ENCODE measurements at regions not wholly inside any gene's neighbourhood (a gene's known extent, or its start where the extent isn't known, plus 50 kb on each side); places are given as distances from the start of the nearest gene placed in this dataset.

DNA sequence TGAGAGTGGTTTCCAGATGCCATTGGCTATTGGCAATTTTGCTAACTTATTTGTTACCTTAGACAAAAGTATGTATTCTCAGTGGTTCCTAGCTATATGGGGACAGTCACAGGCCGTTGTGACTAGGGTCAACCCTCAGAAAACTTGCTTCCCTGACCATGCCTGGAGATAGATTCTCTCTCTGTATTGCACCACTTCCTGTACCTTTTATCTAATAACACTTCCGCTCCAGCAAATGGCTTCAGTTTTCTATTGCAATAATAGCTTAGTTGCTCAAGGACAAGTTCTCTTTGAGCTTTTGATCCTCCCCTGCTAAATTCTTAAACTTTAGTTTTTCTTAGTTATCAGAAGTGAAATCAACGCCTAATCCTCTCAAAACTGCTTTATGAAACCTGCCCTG, 338.0 kb downstream of the RMST start:
- no peak overlapping the region for H3K4me3 ChIP-seq
- H3K4me1 ChIP-seq (ENCODE audit: control insufficient read depth in 1 of 2, low read depth in 2 of 2), result no peaks in the 10 kb centered on the region
- ATAC-seq (ENCODE audit: insufficient number of reproducible peaks, low FRiP score, low read depth) (no peak), DNase-seq (ENCODE audit: low spot score) (no peak)
- H3K9me3 ChIP-seq, result no peaks in the 10 kb centered on the region
- no peaks in the 10 kb centered on the region for H3K27me3 ChIP-seq (replicated peaks; ENCODE audit: insufficient read depth)
- H3K36me3 ChIP-seq, result no peaks in the 10 kb centered on the region
- H3K27ac ChIP-seq, result no peak overlapping the region
- TF ChIP-seq, protein P1, sequence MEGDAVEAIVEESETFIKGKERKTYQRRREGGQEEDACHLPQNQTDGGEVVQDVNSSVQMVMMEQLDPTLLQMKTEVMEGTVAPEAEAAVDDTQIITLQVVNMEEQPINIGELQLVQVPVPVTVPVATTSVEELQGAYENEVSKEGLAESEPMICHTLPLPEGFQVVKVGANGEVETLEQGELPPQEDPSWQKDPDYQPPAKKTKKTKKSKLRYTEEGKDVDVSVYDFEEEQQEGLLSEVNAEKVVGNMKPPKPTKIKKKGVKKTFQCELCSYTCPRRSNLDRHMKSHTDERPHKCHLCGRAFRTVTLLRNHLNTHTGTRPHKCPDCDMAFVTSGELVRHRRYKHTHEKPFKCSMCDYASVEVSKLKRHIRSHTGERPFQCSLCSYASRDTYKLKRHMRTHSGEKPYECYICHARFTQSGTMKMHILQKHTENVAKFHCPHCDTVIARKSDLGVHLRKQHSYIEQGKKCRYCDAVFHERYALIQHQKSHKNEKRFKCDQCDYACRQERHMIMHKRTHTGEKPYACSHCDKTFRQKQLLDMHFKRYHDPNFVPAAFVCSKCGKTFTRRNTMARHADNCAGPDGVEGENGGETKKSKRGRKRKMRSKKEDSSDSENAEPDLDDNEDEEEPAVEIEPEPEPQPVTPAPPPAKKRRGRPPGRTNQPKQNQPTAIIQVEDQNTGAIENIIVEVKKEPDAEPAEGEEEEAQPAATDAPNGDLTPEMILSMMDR (IDR thresholded peaks at IDR 0.05), result no peak

DNA sequence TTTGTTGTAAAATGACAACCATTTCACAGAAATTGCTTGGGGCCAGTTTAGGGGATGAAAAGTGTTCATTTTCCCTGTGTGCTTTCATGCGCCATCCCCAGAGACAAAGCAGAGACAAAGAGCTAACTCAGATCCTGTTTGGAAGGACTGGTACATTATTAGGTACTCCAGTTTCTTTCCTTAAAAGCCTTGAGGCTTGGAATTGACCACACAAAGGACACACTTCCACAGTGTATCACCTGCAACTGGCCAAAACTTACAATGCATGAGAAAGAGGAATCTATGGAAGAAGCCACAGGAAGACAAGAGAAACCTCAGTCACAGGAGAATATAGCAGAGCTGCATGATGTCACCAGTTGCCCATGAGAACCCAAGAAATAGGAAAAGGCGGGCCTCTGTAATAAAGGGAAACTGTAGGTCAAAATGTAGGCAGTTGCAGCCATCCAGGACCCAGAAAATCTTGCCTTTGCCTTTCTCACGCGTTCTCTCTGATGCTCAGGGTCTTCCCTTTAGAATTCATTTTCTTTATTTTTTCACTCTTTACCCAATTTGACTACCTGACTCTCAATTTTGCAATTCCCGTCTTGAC, 339.0 kb downstream of the RMST start:
- DNase-seq (ENCODE audit: low spot score) (no peak), ATAC-seq (ENCODE audit: insufficient number of reproducible peaks, low FRiP score, low read depth) (no peak)
- TF ChIP-seq, protein P1 (IDR thresholded peaks at IDR 0.05), result no peak

DNA sequence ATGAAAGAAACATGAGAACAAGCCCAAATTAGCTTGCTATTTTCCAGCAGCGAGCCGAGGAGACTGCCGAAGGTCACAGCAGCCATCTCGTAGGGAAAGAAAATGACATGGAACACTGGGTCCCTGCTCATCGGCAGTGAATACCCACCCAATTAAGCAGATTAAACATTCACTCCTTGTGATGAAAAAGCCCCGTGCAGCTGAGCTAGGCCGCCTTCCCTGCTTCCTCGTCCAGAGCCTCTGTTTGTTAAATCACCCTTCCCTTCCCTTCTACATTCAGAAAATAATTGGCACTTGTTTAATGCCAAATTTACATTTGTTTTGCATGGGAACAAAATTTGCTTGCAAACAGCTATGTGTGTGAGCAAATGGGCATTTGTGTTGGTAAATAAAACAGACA, 342.5 kb downstream of the RMST start:
- no peaks in the 10 kb centered on the region for H3K36me3 ChIP-seq
- H3K27ac ChIP-seq, result no peak overlapping the region
- ATAC-seq (ENCODE audit: insufficient number of reproducible peaks, low FRiP score, low read depth), result no peak
- TF ChIP-seq, protein P1 (IDR thresholded peaks at IDR 0.05), result no peak
- H3K27me3 ChIP-seq (replicated peaks; ENCODE audit: insufficient read depth), result no peaks in the 10 kb centered on the region
- no peak overlapping the region for H3K4me3 ChIP-seq
- DNase-seq (ENCODE audit: low spot score), result no peak
- no peaks in the 10 kb centered on the region for H3K9me3 ChIP-seq
- no peaks in the 10 kb centered on the region for H3K4me1 ChIP-seq (ENCODE audit: control insufficient read depth in 1 of 2, low read depth in 2 of 2)

More for the DNA sequence above, 339.0 kb downstream of the RMST start:
- no peak overlapping the region for H3K4me3 ChIP-seq
- no peaks in the 10 kb centered on the region for H3K36me3 ChIP-seq
- H3K4me1 ChIP-seq (ENCODE audit: control insufficient read depth in 1 of 2, low read depth in 2 of 2), result no peaks in the 10 kb centered on the region
- no peak overlapping the region for H3K27ac ChIP-seq
- H3K27me3 ChIP-seq (replicated peaks; ENCODE audit: insufficient read depth), result no peaks in the 10 kb centered on the region
- no peaks in the 10 kb centered on the region for H3K9me3 ChIP-seq

DNA sequence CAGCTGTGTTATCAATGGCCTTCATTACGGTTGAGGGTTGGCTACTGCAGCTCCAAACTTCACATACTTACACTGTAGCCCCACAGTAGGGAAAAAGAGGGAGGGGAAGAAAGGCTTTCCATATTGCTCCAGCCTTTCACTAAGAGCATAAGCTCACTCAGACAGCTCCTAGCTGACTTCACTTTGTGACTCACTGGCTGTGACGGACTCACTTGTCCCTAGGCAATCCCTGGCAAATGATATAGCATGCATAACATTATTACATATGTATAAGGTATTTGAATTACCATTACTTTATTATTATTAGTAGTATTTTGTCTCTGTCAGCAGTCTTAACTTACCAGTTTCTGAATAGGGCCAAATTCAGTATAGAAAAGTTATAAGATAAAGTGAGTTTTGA, 350.7 kb downstream of the RMST start:
- TF ChIP-seq, protein P1 (IDR thresholded peaks at IDR 0.05), result no peak
- Histone ChIP-seq H3K36me3 (no peaks in the 10 kb centered on the region), H3K9me3 (no peaks in the 10 kb centered on the region), H3K4me1 (ENCODE audit: control insufficient read depth in 1 of 2, low read depth in 2 of 2) (no peaks in the 10 kb centered on the region), H3K27ac (no peak overlapping the region), H3K27me3 (replicated peaks; ENCODE audit: insufficient read depth) (no peaks in the 10 kb centered on the region), H3K4me3 (no peak overlapping the region)
- DNase-seq (ENCODE audit: low spot score) (no peak), ATAC-seq (ENCODE audit: insufficient number of reproducible peaks, low FRiP score, low read depth) (no peak)

DNA sequence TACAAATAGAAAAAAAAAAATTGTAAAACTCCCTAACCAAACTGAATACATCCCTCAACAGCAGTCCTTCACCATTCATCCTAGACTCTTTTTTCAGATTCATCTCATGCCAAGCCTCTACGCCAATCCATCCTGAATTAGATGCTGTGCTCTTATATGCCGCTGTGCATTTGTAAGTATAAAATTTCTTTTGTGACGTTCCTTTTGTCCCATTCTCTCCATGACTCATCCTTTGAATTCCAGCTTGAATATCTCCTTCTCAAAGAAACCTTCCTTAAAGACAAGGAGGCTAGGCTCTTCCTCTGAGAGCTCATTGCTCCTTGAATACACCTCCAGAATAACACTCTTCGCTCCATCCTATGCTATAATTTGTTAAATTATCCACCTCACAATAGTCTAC, 359.2 kb downstream of the RMST start:
- DNase-seq (ENCODE audit: low spot score) (no peak), ATAC-seq (ENCODE audit: insufficient number of reproducible peaks, low FRiP score, low read depth) (no peak)
- Histone ChIP-seq H3K4me3 (no peak overlapping the region), H3K27ac (no peak overlapping the region), H3K36me3 (no peaks in the 10 kb centered on the region), H3K27me3 (replicated peaks; ENCODE audit: insufficient read depth) (no peaks in the 10 kb centered on the region), H3K9me3 (no peaks in the 10 kb centered on the region), H3K4me1 (ENCODE audit: control insufficient read depth in 1 of 2, low read depth in 2 of 2) (no peaks in the 10 kb centered on the region)
- TF ChIP-seq, protein P1 (IDR thresholded peaks at IDR 0.05), result no peak
